BJ (cell line): ENCODE measurements at regions not wholly inside any gene's neighbourhood (a gene's known extent, or its start where the extent isn't known, plus 50 kb on each side); places are given as distances from the start of the nearest gene placed in this dataset.

Source experiments
- CTCF ChIA-PET: fragments of 350-600 bp; formaldehyde crosslinking; extraction: SDS; loops from one replicate; lab custom pipeline; 2021; ENCODE audit warnings: antibody characterized with exemption, inconsistent platforms; lab: Yijun Ruan, JAX
- POLR2A ChIA-PET: fragments of 300-600 bp; sonication (Branson Sonifier 250); formaldehyde crosslinking; extraction: SDS; loops from one replicate; lab custom pipeline; 2021; ENCODE audit warnings: antibody characterized with exemption; lab: Charles Lee
- DNase-seq: peaks from one replicate; pipeline ENCODE4 v3.0.0-alpha.2; 2011; ENCODE audit warnings: low read depth
- H3K27me3 ChIP-seq: 2 replicates; pipeline ENCODE4 v1.6.0; 2011; ENCODE audit warnings: low read length; ENCODE audit not compliant: control insufficient read depth, insufficient read depth
- H3K36me3 ChIP-seq: 2 replicates; pipeline ENCODE4 v1.5.1; 2011; ENCODE audit warnings: low read length; ENCODE audit not compliant: control insufficient read depth, insufficient read depth
- H3K4me3 ChIP-seq: 2 replicates; pipeline ENCODE4 v1.5.1; 2011; ENCODE audit warnings: low read depth, mild to moderate bottlenecking, control low read depth, low read length
- TF ChIP-seq, protein P1 (sequence below): IDR thresholded peaks from 2 replicates; pipeline ENCODE4 v1.5.1; 2011; ENCODE audit warnings: low read depth, mild to moderate bottlenecking, control low read depth, inconsistent platforms, low read length, moderate library complexity; ENCODE audit not compliant: insufficient read depth

DNA sequence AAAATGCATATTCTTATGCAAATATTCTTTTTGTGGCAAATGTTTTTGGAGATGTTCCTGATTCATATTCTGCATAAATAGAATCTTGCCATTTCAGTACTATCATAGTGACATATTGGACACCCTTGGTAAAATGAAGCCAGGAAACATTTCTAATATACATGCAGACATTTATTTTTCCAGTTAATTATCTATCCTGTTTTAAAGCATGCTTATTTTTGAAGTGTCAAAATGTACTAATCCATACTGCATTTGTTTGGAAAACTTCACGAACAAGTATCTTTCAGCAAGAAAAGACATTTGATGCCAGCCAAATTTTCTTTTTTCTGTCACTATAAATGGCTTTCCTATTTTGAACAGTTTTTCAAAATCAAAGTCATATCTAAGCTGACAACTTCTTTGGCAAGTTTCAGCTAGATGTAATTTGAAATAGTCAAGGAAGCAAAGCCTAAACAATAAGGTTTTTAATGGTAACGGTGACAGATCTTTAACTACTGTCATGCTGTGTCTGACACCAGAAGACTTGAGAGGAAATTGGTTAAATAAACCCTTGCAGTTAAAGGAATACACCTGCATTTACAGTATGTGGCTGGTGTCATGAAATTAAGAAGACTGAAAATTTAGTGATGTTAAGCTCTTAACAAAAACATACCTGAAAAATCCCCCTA, 284.3 kb downstream of the TLE1 start:
- H3K27me3 ChIP-seq = no peaks in the 10 kb centered on the region
- no peaks in the 10 kb centered on the region for H3K36me3 ChIP-seq
- CTCF ChIA-PET = no interaction called here
- H3K4me3 ChIP-seq = no peak overlapping the region
- DNase-seq = no peak
- TF ChIP-seq, protein P1, sequence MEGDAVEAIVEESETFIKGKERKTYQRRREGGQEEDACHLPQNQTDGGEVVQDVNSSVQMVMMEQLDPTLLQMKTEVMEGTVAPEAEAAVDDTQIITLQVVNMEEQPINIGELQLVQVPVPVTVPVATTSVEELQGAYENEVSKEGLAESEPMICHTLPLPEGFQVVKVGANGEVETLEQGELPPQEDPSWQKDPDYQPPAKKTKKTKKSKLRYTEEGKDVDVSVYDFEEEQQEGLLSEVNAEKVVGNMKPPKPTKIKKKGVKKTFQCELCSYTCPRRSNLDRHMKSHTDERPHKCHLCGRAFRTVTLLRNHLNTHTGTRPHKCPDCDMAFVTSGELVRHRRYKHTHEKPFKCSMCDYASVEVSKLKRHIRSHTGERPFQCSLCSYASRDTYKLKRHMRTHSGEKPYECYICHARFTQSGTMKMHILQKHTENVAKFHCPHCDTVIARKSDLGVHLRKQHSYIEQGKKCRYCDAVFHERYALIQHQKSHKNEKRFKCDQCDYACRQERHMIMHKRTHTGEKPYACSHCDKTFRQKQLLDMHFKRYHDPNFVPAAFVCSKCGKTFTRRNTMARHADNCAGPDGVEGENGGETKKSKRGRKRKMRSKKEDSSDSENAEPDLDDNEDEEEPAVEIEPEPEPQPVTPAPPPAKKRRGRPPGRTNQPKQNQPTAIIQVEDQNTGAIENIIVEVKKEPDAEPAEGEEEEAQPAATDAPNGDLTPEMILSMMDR = no peak
- POLR2A ChIA-PET = no interaction called here

DNA sequence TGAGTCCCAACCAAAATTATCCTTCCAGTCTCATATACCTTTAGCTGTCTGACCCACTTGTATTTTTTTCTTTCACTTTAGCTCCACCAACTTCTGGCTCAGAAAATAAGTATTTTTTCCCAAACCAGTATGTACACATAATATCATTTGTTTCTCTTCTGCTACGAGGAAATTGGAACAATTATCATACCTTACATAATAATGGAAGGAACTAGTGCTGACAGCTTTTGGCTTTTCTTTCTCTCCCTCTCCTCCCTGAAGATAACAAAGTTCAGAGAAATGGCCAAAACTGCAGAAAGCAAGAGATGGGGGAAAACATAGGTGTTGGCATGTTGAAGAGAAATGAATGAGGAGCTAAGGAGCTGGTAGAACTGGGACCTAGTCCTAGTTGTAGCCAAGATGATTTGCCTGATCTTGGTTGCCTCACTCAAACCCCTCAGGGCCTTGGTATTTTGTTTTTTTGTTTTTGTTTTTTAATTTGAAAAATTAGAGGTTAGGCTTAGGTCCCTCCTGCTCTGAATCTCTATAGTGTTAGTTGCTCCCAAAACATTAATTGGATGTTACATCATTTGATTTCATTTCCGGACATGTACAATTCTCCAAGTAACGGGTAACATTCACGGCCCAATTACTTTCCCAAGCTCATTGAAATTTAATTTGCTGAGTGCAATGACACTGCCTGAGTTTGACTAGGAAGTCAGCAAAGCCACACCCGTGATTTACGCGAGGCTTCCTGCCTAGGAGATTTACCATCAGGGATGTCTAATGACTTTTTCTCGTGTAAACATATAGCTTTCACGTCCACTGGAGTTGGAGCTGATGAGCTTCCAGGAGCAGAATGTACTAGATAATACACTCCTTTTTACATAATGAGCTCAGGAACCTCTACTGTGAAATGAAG, 291.6 kb downstream of the TLE1 start:
- POLR2A ChIA-PET = no interaction called here
- no peak for DNase-seq
- no peak overlapping the region for H3K4me3 ChIP-seq
- H3K27me3 ChIP-seq = no peaks in the 10 kb centered on the region
- no peaks in the 10 kb centered on the region for H3K36me3 ChIP-seq
- CTCF ChIA-PET = no interaction called here
- TF ChIP-seq, protein P1 = no peak

DNA sequence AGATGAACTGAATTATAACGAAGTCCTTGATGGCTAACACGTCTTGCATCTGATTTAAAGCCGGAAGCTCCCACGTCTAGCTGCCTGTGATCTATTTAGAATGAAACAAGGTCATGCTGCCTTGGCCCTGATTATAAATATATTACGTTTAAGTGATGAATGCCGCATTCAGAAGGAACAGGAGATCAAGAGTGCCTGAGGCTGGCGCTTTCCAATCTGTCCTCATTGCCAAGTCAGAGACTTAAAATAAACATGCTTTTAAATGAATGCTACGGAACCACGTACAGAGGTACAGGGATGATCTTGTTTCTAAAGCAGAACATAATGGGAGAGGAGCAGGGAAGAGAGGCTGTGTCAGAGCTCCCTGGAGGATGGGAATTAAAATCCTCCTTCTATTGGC, 292.8 kb downstream of the TLE1 start:
- ChIA-PET CTCF (no interaction called here), POLR2A (no interaction called here)
- no peak for DNase-seq
- Histone ChIP-seq H3K27me3 (no peaks in the 10 kb centered on the region), H3K4me3 (no peak overlapping the region), H3K36me3 (no peaks in the 10 kb centered on the region)
- TF ChIP-seq, protein P1 = no peak

DNA sequence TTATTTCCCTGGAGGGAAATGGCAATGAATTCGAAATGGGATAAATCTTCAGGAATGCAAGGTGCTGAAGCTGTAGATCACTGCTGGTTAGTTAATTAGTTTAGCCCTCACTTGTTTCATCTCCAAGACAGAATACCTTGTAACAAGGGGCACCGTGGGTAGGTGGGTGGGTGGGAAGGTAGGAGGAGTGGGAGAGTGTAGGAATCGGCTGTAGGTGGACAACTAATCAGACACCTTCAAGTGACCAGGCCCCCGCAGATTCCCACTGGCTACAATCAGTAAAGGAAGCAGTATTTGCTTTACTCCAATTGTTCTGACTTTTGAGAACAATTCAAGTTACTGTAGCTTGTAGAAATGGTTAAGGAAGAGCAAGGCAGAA, 293.7 kb downstream of the TLE1 start:
- ChIA-PET CTCF (no interaction called here), POLR2A (no interaction called here)
- DNase-seq = no peak

More for the DNA sequence above, 293.7 kb downstream of the TLE1 start:
- TF ChIP-seq, protein P1 = no peak
- no peak overlapping the region for H3K4me3 ChIP-seq
- no peaks in the 10 kb centered on the region for H3K27me3 ChIP-seq
- H3K36me3 ChIP-seq = no peaks in the 10 kb centered on the region
